KG1 (cell line): ENCODE measurements at regions not wholly inside any gene's neighbourhood (a gene's known extent, or its start where the extent isn't known, plus 50 kb on each side); places are given as distances from the start of the nearest gene placed in this dataset.
A peak's percentile ranks its signal among the peaks of the same experiment; 100 is the strongest.
"Not testable (repeated sequence)": the region's sequence is repeated elsewhere in the genome, so short reads cannot be mapped to it uniquely, and the experiment has no call there.

Source experiments
- DNase-seq: peaks from one replicate; lab custom pipeline; 2025; lab: John Stamatoyannopoulos, UW

DNA sequence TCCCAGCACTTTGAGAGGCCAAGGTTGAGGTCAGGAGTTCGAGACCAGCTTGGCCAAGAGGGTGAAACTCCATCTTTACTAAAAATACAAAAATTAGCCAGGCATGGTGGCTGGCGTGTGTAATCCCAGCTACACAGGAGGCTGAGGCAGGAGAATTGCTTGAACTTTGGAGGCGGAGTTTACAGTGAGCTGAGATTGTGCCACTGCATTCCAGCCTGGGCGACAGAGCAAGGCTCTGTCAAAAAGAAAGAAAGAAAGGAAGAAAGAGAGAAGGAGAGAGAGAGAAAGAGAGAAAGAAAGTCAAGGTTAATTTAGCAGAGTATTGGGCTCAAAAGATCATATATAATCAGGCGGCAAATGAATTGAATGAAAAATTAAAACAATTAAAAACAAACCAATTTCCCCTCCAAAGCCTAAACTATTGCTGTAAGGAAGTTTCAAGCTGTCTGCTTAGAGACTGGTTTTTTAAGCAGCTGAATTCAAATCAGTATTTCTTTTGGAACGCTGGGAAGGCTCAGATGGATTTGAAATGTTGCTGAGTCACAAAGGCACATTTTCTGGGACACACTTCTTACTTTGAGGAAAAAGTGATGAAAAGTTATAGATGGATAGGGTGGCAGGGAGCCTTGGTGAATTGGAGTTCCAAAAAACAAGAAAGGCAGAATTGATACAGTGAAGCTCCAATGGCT is 81.3 kb upstream of the BHLHE40 start:
- DNase-seq: no peak

DNA sequence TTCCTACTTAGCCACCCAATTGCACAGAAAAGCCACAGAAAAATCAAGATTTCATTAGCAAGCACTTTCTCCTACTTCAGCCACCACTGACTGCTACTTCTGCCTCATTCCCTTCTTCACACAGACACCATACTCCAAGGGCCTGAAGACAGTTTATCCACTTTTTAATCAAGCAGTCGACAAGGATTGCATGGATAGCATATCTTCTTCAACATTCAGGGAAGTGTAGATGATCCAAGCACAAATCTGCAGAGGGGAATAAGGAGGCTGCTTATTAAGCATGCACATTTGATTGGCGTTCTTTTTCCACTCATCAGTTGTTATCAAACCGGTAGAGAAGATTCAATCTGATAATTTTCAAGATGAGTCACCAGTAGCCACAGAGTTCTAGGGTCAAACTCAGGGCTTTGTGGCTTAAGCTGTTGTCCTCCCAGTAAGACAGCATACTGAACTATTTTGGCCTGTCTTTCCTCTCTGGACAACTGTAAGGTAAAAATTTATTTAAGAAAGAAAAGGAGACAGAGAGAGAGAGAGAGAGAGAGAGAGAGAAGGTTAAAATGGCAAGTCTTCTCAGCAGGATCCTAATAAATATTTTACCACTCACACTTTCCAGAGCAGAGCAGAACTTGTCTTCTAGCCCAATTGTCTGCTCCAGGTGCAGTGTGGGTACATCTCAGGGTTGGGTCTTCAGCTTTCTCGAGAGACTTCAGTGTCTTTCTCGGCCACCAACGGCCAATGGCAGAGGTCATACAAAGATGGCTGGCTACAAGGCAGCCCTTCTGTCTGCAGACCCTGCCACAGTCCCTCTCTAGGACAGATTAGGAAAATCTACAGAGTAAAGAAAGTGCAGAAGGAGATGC is 80.6 kb upstream of the BHLHE40 start:
- DNase-seq: peak; percentile 19

DNA sequence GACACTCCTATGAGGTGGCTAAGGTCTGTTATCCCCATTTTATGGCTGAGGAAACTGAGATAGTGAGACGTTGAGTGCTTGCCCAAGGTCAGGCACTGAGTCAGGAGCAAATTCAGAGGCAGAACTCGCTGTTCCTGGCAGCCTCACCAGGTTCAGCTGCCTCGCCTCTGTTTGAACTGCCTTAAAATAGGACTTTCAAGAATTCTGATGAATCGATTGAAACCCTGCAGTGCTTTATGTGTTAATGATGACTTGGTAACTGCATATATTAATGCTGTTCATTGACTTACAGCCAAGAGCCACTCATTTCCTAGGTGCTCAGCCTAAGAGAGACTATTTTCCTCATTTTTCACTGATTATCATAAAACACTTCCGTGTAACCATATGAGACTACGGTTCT is 79.5 kb upstream of the BHLHE40 start:
- no peak for DNase-seq

DNA sequence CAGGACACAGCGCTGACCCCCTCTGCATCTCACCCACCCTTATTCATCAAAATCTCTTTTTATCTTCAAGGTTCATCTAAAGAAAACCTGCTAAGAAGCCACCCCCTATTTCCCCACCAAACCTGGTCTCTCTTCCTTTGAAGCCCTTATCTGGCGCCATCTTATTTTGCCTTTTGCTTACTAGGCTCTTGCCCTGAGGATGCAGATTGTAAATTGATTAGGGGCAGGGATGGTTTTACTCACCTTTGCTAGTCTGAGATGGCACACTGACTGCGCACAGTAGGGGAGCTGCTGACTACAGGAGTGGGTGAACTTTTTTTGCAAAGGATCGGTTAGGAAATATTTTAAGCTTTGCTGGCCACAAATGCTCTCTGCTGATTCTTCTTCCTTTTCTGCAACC is 78.9 kb upstream of the BHLHE40 start:
- no peak for DNase-seq

DNA sequence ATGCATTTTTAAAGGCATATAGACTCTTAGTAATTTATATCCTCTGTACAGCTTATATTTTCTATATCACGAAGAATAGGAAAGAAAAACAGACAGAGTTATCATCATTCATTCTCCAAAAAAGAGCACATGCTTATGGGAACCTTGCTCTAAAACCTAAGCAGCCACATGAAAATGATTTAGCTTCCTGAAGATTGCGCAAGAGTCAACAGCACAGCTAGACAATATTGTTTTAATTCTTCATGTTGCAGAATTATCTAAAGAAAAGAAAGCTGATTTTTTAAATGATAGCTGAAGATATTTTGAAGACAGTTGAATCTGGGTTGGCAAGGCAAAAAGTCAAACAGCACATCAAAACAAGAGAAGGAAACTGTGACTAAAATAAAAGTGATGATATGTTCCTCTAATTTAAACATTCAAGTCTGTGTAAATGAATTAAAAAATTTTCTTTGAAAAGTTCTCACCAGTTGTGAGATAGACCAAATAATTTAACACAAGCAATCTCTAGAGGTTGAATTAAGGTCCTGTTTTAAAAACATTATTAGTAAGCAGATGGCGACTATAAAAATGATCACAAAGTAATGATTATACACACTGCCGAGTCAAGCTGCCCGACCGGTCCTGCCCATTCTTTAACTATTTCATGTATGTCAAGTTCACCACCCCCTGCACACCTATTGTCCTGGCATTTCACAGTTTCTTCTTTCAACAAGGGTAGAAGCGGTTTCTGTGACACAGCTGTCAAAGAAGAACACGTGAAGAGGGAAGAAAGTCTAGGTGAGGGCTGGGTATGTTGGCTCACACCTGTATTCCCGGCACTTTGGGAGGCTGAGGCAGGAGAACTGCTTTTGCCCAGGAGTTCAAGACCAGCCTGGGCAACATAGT is 74.2 kb upstream of the BHLHE40 start:
- no peak for DNase-seq

DNA sequence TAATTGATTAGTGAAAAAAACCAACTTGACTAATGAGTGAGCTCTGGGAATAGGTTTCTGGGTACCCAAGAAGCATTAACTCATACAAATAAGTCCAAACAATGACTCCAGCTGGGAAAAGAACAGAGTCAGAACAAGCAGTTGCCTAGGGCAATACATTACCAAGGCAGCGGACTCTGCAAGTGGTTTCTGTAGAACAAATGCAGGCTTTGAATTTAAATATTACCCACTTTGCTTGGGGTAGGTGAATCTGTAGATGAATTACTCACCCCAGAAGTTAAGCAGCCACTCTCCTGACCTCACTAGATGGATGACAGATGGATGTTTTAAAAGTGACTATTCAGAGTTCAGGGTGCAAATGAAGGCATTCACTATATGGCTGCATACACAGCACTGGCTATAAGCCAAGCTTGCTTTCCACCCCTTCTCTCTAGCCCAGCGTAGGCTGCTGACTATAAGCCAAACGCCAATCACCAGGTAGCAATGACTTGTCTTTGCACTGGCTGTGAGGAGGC is 73.1 kb upstream of the BHLHE40 start:
- DNase-seq: no peak

DNA sequence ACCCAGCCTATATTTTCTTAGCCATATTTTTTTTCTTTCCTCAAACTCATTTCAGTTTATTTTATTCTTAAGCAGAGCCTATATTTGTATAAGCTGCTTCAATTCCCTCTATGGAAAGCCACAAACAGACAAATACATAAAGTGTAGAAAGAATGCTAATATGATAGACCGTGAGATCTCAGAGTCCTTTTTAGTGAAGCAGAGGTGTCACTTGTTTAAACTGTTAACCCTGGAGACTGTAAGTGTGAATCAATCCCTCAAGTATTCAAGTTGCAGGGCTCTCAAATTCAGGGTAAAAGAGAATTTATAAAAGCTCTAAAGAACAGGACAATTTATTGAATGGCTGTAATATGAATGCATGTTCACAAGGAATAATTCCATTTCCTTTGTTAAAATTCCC is 72.2 kb upstream of the BHLHE40 start:
- no peak for DNase-seq

DNA sequence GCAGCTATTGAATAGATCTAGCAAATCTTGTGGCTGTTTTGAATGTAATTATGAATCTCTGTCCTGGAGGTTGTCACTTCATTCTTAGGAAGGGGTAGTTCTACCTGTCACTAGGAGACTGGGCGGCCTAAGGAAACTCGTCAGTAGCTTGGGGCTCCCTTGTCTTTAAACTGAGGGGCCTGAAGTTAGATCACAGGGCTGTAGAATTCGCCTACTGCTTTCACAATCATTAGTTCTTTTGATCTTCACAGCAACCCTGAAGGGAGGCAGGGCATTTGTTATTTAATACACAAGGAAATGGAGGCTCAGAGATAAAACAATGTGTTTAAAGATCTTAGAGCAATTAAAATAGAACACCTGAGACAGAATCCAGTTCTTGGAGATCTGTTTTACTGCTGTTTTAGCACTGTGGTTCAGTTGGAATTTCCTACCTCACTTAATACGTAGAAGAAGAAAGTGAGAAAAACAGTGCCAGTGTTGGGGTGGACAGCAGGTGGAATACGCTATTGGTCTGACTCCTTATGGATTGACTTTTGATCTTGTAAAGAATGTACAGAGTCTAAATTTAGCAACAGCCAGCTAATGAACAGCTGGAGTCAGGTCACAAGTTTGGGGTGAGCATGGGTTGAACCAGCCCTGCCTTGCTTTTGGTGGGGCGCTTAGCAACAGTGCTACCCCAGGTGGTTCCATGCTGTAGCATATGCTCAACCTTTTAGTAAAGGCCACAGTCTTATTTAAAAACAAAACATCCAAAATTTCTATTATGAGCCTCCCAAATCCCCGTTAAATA is 71.4 kb upstream of the BHLHE40 start:
- DNase-seq: no peak

DNA sequence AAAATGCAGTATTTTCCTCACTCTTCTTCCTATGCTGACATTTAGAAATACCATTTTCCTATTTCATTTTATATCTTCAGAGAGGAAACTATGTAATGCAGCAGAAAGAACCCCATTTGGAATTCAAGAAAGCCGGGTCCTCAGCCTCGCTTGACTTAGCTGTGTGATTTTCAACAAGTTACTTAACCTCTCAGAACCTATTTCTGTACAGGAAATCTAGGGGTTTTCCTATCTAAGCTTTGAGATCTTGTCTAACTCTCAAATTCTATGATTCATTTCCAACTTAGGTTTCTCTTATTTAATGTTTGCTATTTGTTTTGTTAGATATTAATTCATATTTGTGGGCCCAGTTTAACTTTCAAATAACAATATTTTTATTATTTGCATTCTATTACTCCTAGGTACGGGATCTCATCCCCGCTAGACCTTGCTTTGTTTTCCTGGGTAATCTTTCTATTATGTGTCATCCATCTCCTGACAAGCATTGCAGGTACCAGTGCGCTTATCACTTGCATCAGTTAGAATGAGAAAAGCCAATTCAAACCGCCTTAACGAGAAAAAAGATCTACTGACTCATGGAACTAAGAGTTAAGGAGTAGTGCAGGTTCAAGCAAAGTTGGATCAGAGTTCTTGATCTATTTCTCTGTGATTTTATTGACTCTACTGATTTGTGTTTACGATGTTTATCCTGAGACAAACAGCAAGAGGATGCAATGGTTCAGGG is 70.6 kb upstream of the BHLHE40 start:
- no peak for DNase-seq

DNA sequence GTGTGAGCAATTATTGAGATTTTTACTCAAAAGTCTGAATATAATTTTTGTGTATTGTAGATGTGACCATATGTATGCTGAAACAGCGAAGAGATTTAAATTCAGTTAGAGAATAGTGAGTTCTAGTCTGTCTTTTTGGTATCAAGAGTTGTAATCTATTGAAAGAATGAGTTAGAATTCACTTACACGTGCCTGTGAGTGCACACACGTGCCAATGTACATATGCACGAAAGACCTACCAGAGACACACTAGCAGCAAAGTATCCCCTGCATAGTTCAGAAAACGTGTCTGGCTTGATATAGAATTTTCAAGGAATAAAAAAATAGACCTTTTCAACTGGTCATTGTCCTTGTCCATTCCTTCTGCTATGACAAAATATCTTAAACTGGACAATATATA is 64.8 kb upstream of the BHLHE40 start:
- DNase-seq: no peak

DNA sequence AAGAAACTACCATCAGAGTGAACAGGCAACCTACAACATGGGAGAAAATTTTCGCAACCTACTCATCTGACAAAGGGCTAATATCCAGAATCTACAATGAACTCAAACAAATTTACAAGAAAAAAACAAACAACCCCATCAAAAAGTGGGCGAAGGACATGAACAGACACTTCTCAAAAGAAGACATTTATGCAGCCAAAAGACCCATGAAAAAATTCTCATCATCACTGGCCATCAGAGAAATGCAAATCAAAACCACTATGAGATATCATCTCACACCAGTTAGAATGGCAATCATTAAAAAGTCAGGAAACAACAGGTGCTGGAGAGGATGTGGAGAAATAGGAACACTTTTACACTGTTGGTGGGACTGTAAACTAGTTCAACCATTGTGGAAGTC is 57.6 kb upstream of the BHLHE40 start:
- not testable (repeated sequence) for DNase-seq

DNA sequence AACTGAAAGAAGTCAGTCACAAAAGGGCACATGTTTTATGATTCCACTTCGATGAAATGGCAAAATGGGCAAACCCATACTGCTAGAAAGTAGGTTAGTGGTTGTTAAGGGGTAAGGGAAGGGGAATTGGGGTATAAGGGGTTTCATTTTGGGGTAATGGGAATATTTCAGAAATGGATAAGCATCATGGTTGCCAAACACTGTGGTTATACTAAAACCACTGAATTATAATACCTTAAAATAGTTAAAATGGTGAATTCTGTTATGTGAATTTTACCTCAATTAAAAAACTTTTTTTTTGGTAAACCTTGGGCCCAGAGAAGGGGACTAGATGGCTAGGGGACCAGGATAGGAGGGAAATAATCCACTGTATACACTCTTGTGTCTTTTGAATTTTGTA is 52.3 kb upstream of the BHLHE40 start:
- no peak for DNase-seq

DNA sequence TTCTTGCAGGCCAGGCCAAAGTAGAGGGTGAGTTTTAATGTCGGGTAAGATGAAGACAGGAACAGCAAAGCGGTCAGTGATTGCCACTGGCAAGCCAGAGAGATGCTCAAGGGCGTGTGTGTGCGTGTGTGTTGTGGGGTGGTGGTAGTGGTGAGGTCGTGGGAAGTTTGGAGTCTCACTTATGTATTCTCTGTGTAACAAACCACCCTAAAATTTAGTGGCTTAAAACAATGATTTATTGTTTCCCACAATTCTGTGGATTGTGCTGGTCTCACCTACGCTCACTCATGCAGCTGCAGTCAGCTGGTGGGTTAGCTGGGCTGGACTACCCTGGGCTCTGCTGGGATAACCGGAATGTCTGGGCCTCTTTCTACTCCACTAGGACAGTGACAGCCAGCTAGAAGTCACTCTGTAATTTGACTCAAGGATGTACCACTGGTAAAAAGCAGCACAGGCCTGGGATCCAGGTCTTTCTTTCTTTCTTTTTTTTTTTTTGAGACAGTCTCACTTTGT is 50.9 kb upstream of the BHLHE40 start:
- no peak for DNase-seq
